ENCODE measurements at regions not wholly inside any gene's neighbourhood (a gene's known extent, or its start where the extent isn't known, plus 50 kb on each side); places are given as distances from the start of the nearest gene placed in this dataset.

GRCh38 chr12:75587340-75588106 is 76.1 kb upstream of the KRR1 start (continued):
- TF ChIP-seq RFX5 (IDR thresholded peaks at IDR 0.05; ENCODE audit: low read depth, low read length) (no peak), CHAMP1 (IDR thresholded peaks at IDR 0.05) (no peak), ZNF146 (CRISPR knock-in tag; IDR thresholded peaks at IDR 0.05; ENCODE audit: unreplicated experiment) (no peak)

GRCh38 chr12:75585330-75585729 is 73.9 kb upstream of the KRR1 start:
- DNase-seq (ENCODE audit: extremely low read depth in 1 of 4, low spot score in 3 of 4) (no peak), FAIRE-seq (no peak), ATAC-seq (no peak)
- WGBS (ENCODE audit: insufficient coverage, low coverage, missing lambda C conversion rate): 3% methylated on average over 4 of the region's 4 CpGs
- Histone ChIP-seq H3K27ac (ENCODE audit: extremely low read depth, low read depth, low read length) (no peak overlapping the region), H3K36me3 (ENCODE audit: control insufficient read depth, insufficient read depth, low read length) (no peaks in the 10 kb centered on the region), H3K9me1 (ENCODE audit: control insufficient read depth, insufficient read depth, low read length) (no peaks in the 10 kb centered on the region), H4K20me1 (replicated peaks; ENCODE audit: control insufficient read depth, insufficient read depth, low read length) (no peaks in the 10 kb centered on the region), H3K9me3 (replicated peaks; ENCODE audit: control insufficient read depth, insufficient read depth, low read depth, low read length) (no peaks in the 10 kb centered on the region), H3K79me2 (ENCODE audit: control insufficient read depth, insufficient read depth, low read length) (no peaks in the 10 kb centered on the region), H2AFZ (ENCODE audit: low read depth, low read length) (no peak overlapping the region), H3K9ac (ENCODE audit: insufficient read depth in 1 of 2, low read depth in 2 of 2, low read length in 2 of 2) (no peak overlapping the region), H3K4me2 (ENCODE audit: insufficient read depth, low read length) (no peak overlapping the region), H3K4me1 (replicated peaks in 1 of 2; ENCODE audit: control insufficient read depth in 2 of 2, insufficient read depth in 2 of 2, low read length in 2 of 2) (no peaks in the 10 kb centered on the region), H3K4me3 (no peak overlapping the region), H3K27me3 (ENCODE audit: control insufficient read depth in 2 of 2, insufficient read depth in 2 of 2, low read length in 2 of 2) (peaks cover 0 to 4% of the 10 kb centered on the region in 2 experiments; a peak in 1 of 5 replicates)
- in situ Hi-C loops (cut with MboI) (no loop called here), intact Hi-C loops (cut with micrococcal nuclease) (no loop called here)
- no TSS peak for BruUV-seq (replicated peaks)
- ChIA-PET POLR2A (no interaction called here), CTCF (ENCODE audit: low intra/inter-chr PET ratio) (no interaction called here)
- TF ChIP-seq PURB (CRISPR knock-in tag; IDR thresholded peaks at IDR 0.05; ENCODE audit: low read depth) (no peak), FOSL1 (tag; conservative IDR thresholded peaks at IDR 0.05) (peak; percentile 70)
